H1 (cell line): ENCODE measurements at regions not wholly inside any gene's neighbourhood (a gene's known extent, or its start where the extent isn't known, plus 50 kb on each side); places are given as distances from the start of the nearest gene placed in this dataset.

Experiments
- EP300 ChIP-seq, 2 experiments: IDR thresholded peaks; 1 replicate in 1 of 2; 2 replicates in 1 of 2; pipeline ENCODE4 v1.6.1; 2011 to 2012; ENCODE audit warnings: low read depth in 2 of 2, low read length in 2 of 2, mild to moderate bottlenecking in 2 of 2, borderline replicate concordance in 1 of 2, inconsistent platforms in 1 of 2, moderate library complexity in 1 of 2
- POLR2A ChIP-seq, 2 experiments: IDR thresholded peaks; 1 replicate in 1 of 2; 2 replicates in 1 of 2; pipeline ENCODE4 v1.6.1; 2011; ENCODE audit warnings: low read depth in 2 of 2, low read length in 2 of 2, mild to moderate bottlenecking in 2 of 2; ENCODE audit errors: control extremely low read depth in 1 of 2
- ZNF274 ChIP-seq: IDR thresholded peaks from 2 replicates; pipeline ENCODE4 v1.7.0; 2012; ENCODE audit warnings: low read length, borderline replicate concordance; ENCODE audit errors: extremely low read depth

DNA sequence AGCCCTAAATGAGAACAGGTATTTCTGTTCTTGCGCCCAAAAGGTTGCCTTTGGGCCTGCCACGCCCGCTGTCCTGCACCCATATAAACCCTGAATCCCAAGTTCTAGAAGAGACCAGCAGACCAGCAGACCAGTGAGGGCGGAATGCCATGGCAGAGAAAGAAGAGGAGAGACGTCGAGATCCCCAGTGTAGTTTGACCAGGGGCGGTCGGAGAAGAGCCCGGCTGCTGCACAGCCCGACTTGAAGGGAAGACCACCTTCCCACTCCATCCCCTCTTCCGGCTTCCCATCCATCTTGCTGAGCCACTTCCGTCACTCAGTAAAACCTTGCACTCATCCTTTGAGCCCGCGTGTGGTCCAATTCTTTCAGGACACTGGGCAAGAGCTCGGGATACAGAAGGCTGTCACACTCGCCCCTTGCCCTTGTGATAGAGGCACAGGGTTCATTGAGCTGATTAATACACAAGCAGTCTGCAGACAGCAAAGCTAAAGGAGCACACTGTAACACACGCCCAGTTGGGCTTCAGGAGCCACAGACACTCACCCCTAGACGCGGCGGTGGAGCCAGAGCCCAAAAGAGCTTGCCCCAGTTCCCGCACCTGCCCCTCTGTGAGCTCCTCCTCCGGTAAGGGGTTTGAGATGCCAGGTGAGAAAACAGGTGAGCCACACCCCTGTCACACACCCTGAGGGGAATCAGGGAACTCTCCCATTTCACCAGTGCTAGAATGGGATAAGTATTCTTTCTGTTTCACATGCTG, 230.8 kb downstream of the PCDH10 start:
- no peak for TF ChIP-seq ZNF274
- TF ChIP-seq EP300 (IDR thresholded peaks at IDR 0.05; ENCODE audit: borderline replicate concordance in 1 of 2, low read depth in 2 of 2, low read length in 2 of 2), result no peak
- TF ChIP-seq POLR2A (IDR thresholded peaks at IDR 0.05; ENCODE audit: control extremely low read depth in 1 of 2, low read depth in 2 of 2, low read length in 2 of 2), result no peak
